ENCODE measurements at regions not wholly inside any gene's neighbourhood (a gene's known extent, or its start where the extent isn't known, plus 50 kb on each side); places are given as distances from the start of the nearest gene placed in this dataset.

DNA sequence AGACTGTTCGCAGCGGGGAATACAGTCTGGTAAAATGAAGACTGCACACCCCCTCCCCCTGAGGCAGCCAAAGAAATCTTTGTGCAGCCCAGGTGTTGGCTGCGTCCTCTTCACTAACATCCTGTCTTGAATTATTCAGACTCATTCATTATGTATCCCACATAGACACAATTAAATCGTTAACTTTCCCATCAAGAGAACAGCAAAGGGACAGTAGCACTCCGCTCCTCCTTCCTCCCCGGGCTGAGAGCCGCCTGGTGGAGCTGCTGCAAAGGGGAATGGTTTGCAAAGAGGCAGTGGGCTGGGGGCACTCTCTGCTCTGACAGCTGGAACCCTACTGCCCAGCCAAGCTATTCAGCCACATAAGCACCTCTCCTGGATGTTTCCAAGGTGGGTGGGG, 290.0 kb upstream of the SOX9 start:
- Histone ChIP-seq H2BK12ac (ENCODE audit: low read depth, low read length) (peak overlapping the region; percentile 99; the same call in 1 of the 2 replicates), H2BK120ac (replicated peaks; ENCODE audit: low read depth, low read length) (no peak overlapping the region), H3K27ac (ENCODE audit: low read depth, low read length) (no peak overlapping the region), H3K23me2 (ENCODE audit: low read depth, low read length) (no peaks in the 10 kb centered on the region), H3K79me2 (ENCODE audit: control insufficient read depth in 1 of 2, insufficient read depth in 2 of 2, low read length in 2 of 2) (no peaks in the 10 kb centered on the region), H3K9me3 (ENCODE audit: insufficient read depth in 2 of 2, low read depth in 1 of 2, low read length in 1 of 2) (no peaks in the 10 kb centered on the region), H3K4me1 (replicated peaks in 1 of 4; ENCODE audit: control insufficient read depth in 3 of 4, insufficient read depth in 4 of 4, low read length in 3 of 4) (peaks cover 6 to 17% (median 11%) of the 10 kb centered on the region in 4 experiments; a peak in 6 of 7 replicates), H3K23ac (ENCODE audit: insufficient read length) (no peak overlapping the region), H4K20me1 (replicated peaks in 1 of 2; ENCODE audit: control insufficient read depth in 1 of 2, insufficient read depth in 2 of 2, low read length in 2 of 2) (no peaks in the 10 kb centered on the region), H3K79me1 (ENCODE audit: low read depth, low read length) (no peaks in the 10 kb centered on the region), H3K56ac (replicated peaks; ENCODE audit: insufficient read length, low read depth, low read length) (no peak overlapping the region), H3K36me3 (ENCODE audit: control insufficient read depth in 2 of 4, insufficient read depth in 4 of 4, low read length in 3 of 4) (no peaks in the 10 kb centered on the region), H3K14ac (ENCODE audit: insufficient read length) (no peak overlapping the region), H4K8ac (ENCODE audit: extremely low read depth, insufficient read depth, low read length) (no peak overlapping the region), H2BK5ac (ENCODE audit: low read depth, low read length) (peak overlapping the region; percentile 82; the same call in 1 of the 2 replicates), H2BK15ac (ENCODE audit: low read length) (no peak overlapping the region; the same call in 1 of the 2 replicates), H4K91ac (replicated peaks; ENCODE audit: insufficient read length, low read length) (no peak overlapping the region), H3K4me2 (ENCODE audit: insufficient read depth in 1 of 2, low read depth in 2 of 2, low read length in 2 of 2) (peak overlapping the region in 1 of 2 experiments; percentile 47; a peak in 3 of 4 replicates), H2AFZ (ENCODE audit: low read length) (no peak overlapping the region), H3K4ac (replicated peaks; ENCODE audit: insufficient read length, low read depth, low read length) (no peak overlapping the region), H3K9ac (replicated peaks in 1 of 4; ENCODE audit: extremely low read depth in 1 of 4, low read depth in 3 of 4, low read length in 3 of 4) (no peak overlapping the region), H2BK20ac (ENCODE audit: low read length) (no peak overlapping the region), H3K4me3 (ENCODE audit: extremely low read depth in 1 of 4, insufficient read depth in 2 of 4, low read depth in 3 of 4, low read length in 4 of 4) (no peak overlapping the region), H2AK5ac (ENCODE audit: low read depth, low read length) (peak overlapping the region; percentile 97), H3K27me3 (replicated peaks in 1 of 4; ENCODE audit: control insufficient read depth in 3 of 4, extremely low read depth in 1 of 4, insufficient read depth in 3 of 4, low read length in 3 of 4) (no peaks in the 10 kb centered on the region), H3K18ac (ENCODE audit: extremely low read depth, low read length) (0 out of 2 replicates have a peak overlapping the region, but pooled peaks have one; percentile 39), H4K5ac (ENCODE audit: insufficient read length, low read depth, low read length) (no peak overlapping the region)
- peak; percentile 25 to 60 for DNase-seq (ENCODE audit: low read depth in 1 of 2, low spot score in 2 of 2)
- FAIRE-seq = no peak
- CTCF ChIA-PET (ENCODE audit: partially characterized antibody) = interaction anchor here (0.9 to 1.7 kb wide), 3 partner anchors 29 to 360 kb away, joined by 3 to 5 read pairs (median 4); no protein-coding TSS in a partner anchor
- POLR2A ChIA-PET (ENCODE audit: partially characterized antibody) = no interaction called here
- 44% methylated on average over 7 of the region's 7 CpGs; no CpG with 5 or more reads in 1 of the 2 experiments for WGBS, 2 experiments (ENCODE audit: extremely low coverage in 1 of 2, insufficient coverage in 1 of 2, insufficient read length in 1 of 2, insufficient replicate concordance in 2 of 2, low coverage in 1 of 2, low lambda C conversion rate in 2 of 2, missing lambda C conversion rate in 1 of 2)
- peak; percentile 37 to 59 (median 54); a peak in 3 of 4 replicates for TF ChIP-seq CTCF (IDR thresholded peaks at IDR 0.05; ENCODE audit: control extremely low read depth in 1 of 3, insufficient read depth in 1 of 3, low read depth in 1 of 3, low read length in 3 of 3)
